ENCODE measurements at regions not wholly inside any gene's neighbourhood (a gene's known extent, or its start where the extent isn't known, plus 50 kb on each side); places are given as distances from the start of the nearest gene placed in this dataset.

- TF ChIP-seq ZNF384 (IDR thresholded peaks at IDR 0.05) = no peak
- TF ChIP-seq, protein P1, sequence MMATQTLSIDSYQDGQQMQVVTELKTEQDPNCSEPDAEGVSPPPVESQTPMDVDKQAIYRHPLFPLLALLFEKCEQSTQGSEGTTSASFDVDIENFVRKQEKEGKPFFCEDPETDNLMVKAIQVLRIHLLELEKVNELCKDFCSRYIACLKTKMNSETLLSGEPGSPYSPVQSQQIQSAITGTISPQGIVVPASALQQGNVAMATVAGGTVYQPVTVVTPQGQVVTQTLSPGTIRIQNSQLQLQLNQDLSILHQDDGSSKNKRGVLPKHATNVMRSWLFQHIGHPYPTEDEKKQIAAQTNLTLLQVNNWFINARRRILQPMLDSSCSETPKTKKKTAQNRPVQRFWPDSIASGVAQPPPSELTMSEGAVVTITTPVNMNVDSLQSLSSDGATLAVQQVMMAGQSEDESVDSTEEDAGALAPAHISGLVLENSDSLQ (IDR thresholded peaks at IDR 0.05) = no peak
- no peak for TF ChIP-seq FOXM1 (IDR thresholded peaks at IDR 0.05; ENCODE audit: borderline replicate concordance)
- no peak for TF ChIP-seq ELF4 (IDR thresholded peaks at IDR 0.05)
- TF ChIP-seq BHLHE40 (IDR thresholded peaks at IDR 0.05; ENCODE audit: borderline replicate concordance) = no peak
- TF ChIP-seq SP1 (IDR thresholded peaks at IDR 0.05) = no peak
- TF ChIP-seq NFRKB (IDR thresholded peaks at IDR 0.05) = no peak
- TF ChIP-seq L3MBTL2 (conservative IDR thresholded peaks at IDR 0.05) = no peak
- no peak for TF ChIP-seq ARNT (IDR thresholded peaks at IDR 0.05)
- no peak for TF ChIP-seq FOXK2 (IDR thresholded peaks at IDR 0.05)
These were observed 103.7 kb upstream of the USP29 start for GRCh38 chr19:57016076-57016475.
